Tibial nerve (tissue), 4 donors: ENCODE measurements at regions not wholly inside any gene's neighbourhood (a gene's known extent, or its start where the extent isn't known, plus 50 kb on each side); places are given as distances from the start of the nearest gene placed in this dataset.
"Not testable (repeated sequence)": the region's sequence is repeated elsewhere in the genome, so short reads cannot be mapped to it uniquely, and the experiment has no call there.

ENCODE experiments used
- DNase-seq, 2 donors: peaks; one replicate each; pipeline ENCODE4 v3.0.0-alpha.2; 2019; ENCODE audit warnings: low spot score in 2 of 2
- H3K27ac ChIP-seq, 4 donors: fragments of 200-600 bp; sonication (generic) in 3 of 4; one replicate each; pipeline ENCODE4 v1.5.1; 2017 to 2019; ENCODE audit warnings: mild to moderate bottlenecking in 1 of 4
- H3K27me3 ChIP-seq, 2 donors: fragments of 200-600 bp; sonication (generic) in 1 of 2; one replicate each; pipeline versions ENCODE4 v1.5.1 to v1.6.0; 2017 to 2019
- H3K36me3 ChIP-seq, 3 donors: fragments of 200-600 bp; sonication (generic); one replicate each; pipeline ENCODE4 v1.5.1; 2018 to 2019
- H3K4me1 ChIP-seq, 4 donors: fragments of 200-600 bp; sonication (generic) in 3 of 4; one replicate each; pipeline ENCODE4 v1.5.1; 2017 to 2019
- H3K4me3 ChIP-seq, 4 donors: fragments of 200-600 bp; sonication (generic) in 3 of 4; one replicate each; pipeline ENCODE4 v1.5.1; 2017 to 2019; ENCODE audit warnings: mild to moderate bottlenecking in 1 of 4, moderate library complexity in 1 of 4
- H3K9me3 ChIP-seq, 4 donors: fragments of 200-600 bp; sonication (generic) in 3 of 4; one replicate each; pipeline ENCODE4 v1.5.1; 2017 to 2019
- CTCF ChIP-seq, 5 experiments: fragments of 200-600 bp in 3 of 5; fragments of 450-650 bp in 2 of 5; sonication (generic) in 3 of 5; IDR thresholded peaks; one replicate each; pipeline ENCODE4 v1.5.1; 2016 to 2019; ENCODE audit warnings: antibody characterized with exemption in 5 of 5, mild to moderate bottlenecking in 3 of 5, moderate library complexity in 2 of 5
- EP300 ChIP-seq, 2 donors: sonication (generic); formaldehyde crosslinking; IDR thresholded peaks; one replicate each; pipeline ENCODE4 v1.6.1; 2017; ENCODE audit warnings: antibody characterized with exemption in 2 of 2, mild to moderate bottlenecking in 1 of 2
- POLR2A ChIP-seq, 2 donors: fragments of 450-650 bp; IDR thresholded peaks; one replicate each; pipeline ENCODE4 v1.6.1; 2017; ENCODE audit warnings: antibody characterized with exemption in 2 of 2, mild to moderate bottlenecking in 2 of 2, moderate library complexity in 2 of 2
- whole genome bisulfite sequencing, 2 donors: methylation state at CpG; one replicate each; pipeline ENCODE4 v1.1.5; 2018; 5-methylcytosine and 5-hydroxymethylcytosine counted together

- TF ChIP-seq POLR2A (IDR thresholded peaks at IDR 0.05), result no peak
- no peak for TF ChIP-seq EP300 (IDR thresholded peaks at IDR 0.05)
- TF ChIP-seq CTCF (IDR thresholded peaks at IDR 0.05), result no peak
- Histone ChIP-seq H3K27me3 (no peaks in the 10 kb centered on the region), H3K27ac (no peak overlapping the region), H3K4me1 (no peaks in the 10 kb centered on the region), H3K9me3 (peaks cover 0 to 22% (median 0%) of the 10 kb centered on the region in 4 donors), H3K36me3 (no peaks in the 10 kb centered on the region), H3K4me3 (no peak overlapping the region)
- WGBS, 2 donors, result 71 to 82% methylated on average over 6 of the region's 6 CpGs
- DNase-seq, result no peak
These were observed 417.5 kb downstream of the NUP35 start for GRCh38 chr2:183541766-183542165.

- H3K4me3 ChIP-seq, result no peak overlapping the region
- H3K27me3 ChIP-seq, result no peaks in the 10 kb centered on the region
- TF ChIP-seq POLR2A (IDR thresholded peaks at IDR 0.05) (no peak), EP300 (IDR thresholded peaks at IDR 0.05) (no peak), CTCF (IDR thresholded peaks at IDR 0.05) (no peak)
- peaks cover 0 to 28% (median 0%) of the 10 kb centered on the region in 4 donors for H3K9me3 ChIP-seq
- no peak overlapping the region for H3K27ac ChIP-seq
- DNase-seq, result no peak
- no peaks in the 10 kb centered on the region for H3K4me1 ChIP-seq
- no peaks in the 10 kb centered on the region for H3K36me3 ChIP-seq
- 81 to 84% methylated on average over 3 of the region's 3 CpGs for WGBS, 2 donors
These were observed 418.4 kb downstream of the NUP35 start for GRCh38 chr2:183542606-183543005.

GRCh38 chr2:183543222-183543621 lies 419.0 kb downstream of the NUP35 start:
- DNase-seq, result no peak
- TF ChIP-seq POLR2A (IDR thresholded peaks at IDR 0.05) (no peak), CTCF (IDR thresholded peaks at IDR 0.05) (no peak), EP300 (IDR thresholded peaks at IDR 0.05) (no peak)
- H3K27me3 ChIP-seq, result no peaks in the 10 kb centered on the region
- H3K4me1 ChIP-seq, result no peaks in the 10 kb centered on the region
- no peak overlapping the region for H3K27ac ChIP-seq
- no peak overlapping the region for H3K4me3 ChIP-seq
- H3K9me3 ChIP-seq, result peaks cover 0 to 28% (median 0%) of the 10 kb centered on the region in 4 donors
- H3K36me3 ChIP-seq, result no peaks in the 10 kb centered on the region
- WGBS, 2 donors, result 90 to 92% methylated on average over 5 of the region's 5 CpGs

GRCh38 chr2:183543731-183544130 lies 419.5 kb downstream of the NUP35 start:
- no peaks in the 10 kb centered on the region for H3K4me1 ChIP-seq
- TF ChIP-seq EP300 (IDR thresholded peaks at IDR 0.05) (no peak), CTCF (IDR thresholded peaks at IDR 0.05) (no peak)
- H3K27me3 ChIP-seq, result no peaks in the 10 kb centered on the region
- no peak for DNase-seq
- 63 to 67% methylated on average over 5 to 7 of the region's 7 CpGs for WGBS, 2 donors
- H3K27ac ChIP-seq, result no peak overlapping the region
- peaks cover 0 to 28% (median 0%) of the 10 kb centered on the region in 4 donors for H3K9me3 ChIP-seq
- H3K4me3 ChIP-seq, result no peak overlapping the region
- H3K36me3 ChIP-seq, result no peaks in the 10 kb centered on the region

- not testable (repeated sequence) for H3K4me1 ChIP-seq, H3K36me3 ChIP-seq, H3K27me3 ChIP-seq, H3K27ac ChIP-seq, H3K4me3 ChIP-seq, DNase-seq
- H3K9me3 ChIP-seq, result peaks cover 0 to 36% (median 0%) of the 10 kb centered on the region in 4 donors
- WGBS, 2 donors, result 92 to 93% methylated on average over 16 of the region's 21 CpGs
These were observed 422.5 kb downstream of the NUP35 start for GRCh38 chr2:183546560-183547350.
